ENCODE measurements at regions not wholly inside any gene's neighbourhood (a gene's known extent, or its start where the extent isn't known, plus 50 kb on each side); places are given as distances from the start of the nearest gene placed in this dataset.

DNA sequence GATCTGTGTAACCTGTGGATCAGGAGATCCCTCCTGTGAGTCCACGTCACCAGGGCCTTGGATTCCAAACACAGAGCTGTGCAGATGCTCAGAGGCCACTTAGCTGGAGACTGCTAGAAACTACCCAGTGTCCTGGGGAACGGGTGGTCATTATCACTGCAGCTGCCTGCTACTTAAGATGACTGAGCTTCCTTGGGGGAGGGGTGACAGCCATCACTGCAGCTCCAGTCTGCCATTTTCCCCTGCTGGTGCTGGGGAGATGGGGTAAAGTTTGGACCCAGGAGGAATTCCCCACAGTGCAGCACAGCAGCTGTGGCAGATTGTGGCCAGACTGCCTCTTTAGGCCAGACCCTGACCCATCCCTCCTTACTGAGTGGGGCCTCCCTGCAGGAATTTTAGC, 78.8 kb upstream of the VOPP1 start:
- TF ChIP-seq, protein P1, sequence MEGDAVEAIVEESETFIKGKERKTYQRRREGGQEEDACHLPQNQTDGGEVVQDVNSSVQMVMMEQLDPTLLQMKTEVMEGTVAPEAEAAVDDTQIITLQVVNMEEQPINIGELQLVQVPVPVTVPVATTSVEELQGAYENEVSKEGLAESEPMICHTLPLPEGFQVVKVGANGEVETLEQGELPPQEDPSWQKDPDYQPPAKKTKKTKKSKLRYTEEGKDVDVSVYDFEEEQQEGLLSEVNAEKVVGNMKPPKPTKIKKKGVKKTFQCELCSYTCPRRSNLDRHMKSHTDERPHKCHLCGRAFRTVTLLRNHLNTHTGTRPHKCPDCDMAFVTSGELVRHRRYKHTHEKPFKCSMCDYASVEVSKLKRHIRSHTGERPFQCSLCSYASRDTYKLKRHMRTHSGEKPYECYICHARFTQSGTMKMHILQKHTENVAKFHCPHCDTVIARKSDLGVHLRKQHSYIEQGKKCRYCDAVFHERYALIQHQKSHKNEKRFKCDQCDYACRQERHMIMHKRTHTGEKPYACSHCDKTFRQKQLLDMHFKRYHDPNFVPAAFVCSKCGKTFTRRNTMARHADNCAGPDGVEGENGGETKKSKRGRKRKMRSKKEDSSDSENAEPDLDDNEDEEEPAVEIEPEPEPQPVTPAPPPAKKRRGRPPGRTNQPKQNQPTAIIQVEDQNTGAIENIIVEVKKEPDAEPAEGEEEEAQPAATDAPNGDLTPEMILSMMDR (IDR thresholded peaks at IDR 0.05): no peak
- no peak for TF ChIP-seq ZFX (IDR thresholded peaks at IDR 0.05; ENCODE audit: borderline replicate concordance)
